ENCODE measurements at regions not wholly inside any gene's neighbourhood (a gene's known extent, or its start where the extent isn't known, plus 50 kb on each side); places are given as distances from the start of the nearest gene placed in this dataset.

DNA sequence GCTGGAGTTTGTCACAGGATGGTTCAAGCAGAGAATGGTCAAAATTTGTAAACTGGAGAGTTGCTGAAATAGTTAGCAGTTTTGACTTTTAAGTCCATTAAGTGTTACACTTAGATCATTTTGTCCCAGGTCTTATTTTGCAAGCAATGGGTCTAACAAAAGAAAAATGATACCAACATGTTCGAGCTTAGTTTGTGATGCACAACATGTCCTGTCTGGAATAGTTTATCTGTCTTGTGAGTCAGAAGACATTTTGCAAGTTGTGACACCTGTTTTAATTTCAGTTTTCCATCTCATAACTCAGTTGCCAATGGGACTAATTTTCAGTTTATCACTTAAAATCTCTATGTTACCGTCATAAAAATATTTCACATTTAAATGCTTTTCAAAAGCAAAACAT is 929.8 kb downstream of the CDH18 start:
- peaks cover 4% of the 10 kb centered on the region for H3K36me3 ChIP-seq

DNA sequence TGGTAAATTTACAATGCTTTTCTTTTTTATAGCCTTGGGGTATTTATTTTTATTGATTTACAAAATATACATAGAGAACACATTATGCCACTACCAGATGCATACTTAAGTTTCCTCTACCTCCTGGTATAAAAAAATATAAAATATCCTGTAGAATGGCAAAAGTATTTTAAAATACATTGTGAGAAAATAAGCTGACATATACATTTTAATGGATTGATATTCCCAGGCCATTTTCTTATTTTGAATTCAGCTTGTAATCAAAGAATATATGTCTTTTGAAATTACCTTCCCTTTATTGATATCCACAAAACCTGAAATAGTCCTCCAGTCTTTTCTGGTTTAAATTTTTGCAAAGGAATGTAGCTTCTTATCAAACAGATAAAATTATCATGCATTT is 923.9 kb downstream of the CDH18 start:
- Histone ChIP-seq H3K36me3 (peaks cover 4% of the 10 kb centered on the region), H3K27ac (no peak overlapping the region), H3K4me1 (no peaks in the 10 kb centered on the region), H3K4me3 (no peak overlapping the region), H3K27me3 (no peaks in the 10 kb centered on the region), H3K9me3 (no peaks in the 10 kb centered on the region)
- no peak for TF ChIP-seq POLR2A (IDR thresholded peaks at IDR 0.05)
- no peak for TF ChIP-seq POLR2AphosphoS5 (IDR thresholded peaks at IDR 0.05)
- TF ChIP-seq, protein P1, sequence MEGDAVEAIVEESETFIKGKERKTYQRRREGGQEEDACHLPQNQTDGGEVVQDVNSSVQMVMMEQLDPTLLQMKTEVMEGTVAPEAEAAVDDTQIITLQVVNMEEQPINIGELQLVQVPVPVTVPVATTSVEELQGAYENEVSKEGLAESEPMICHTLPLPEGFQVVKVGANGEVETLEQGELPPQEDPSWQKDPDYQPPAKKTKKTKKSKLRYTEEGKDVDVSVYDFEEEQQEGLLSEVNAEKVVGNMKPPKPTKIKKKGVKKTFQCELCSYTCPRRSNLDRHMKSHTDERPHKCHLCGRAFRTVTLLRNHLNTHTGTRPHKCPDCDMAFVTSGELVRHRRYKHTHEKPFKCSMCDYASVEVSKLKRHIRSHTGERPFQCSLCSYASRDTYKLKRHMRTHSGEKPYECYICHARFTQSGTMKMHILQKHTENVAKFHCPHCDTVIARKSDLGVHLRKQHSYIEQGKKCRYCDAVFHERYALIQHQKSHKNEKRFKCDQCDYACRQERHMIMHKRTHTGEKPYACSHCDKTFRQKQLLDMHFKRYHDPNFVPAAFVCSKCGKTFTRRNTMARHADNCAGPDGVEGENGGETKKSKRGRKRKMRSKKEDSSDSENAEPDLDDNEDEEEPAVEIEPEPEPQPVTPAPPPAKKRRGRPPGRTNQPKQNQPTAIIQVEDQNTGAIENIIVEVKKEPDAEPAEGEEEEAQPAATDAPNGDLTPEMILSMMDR (IDR thresholded peaks at IDR 0.05), result no peak
- intact Hi-C loops (cut with DNase I; ENCODE audit: low total_unique reads), result no loop called here
- DNase-seq (ENCODE audit: low spot score in 2 of 2), result no peak

More for the DNA sequence above, 929.8 kb downstream of the CDH18 start:
- Histone ChIP-seq H3K27ac (no peak overlapping the region), H3K27me3 (no peaks in the 10 kb centered on the region), H3K9me3 (no peaks in the 10 kb centered on the region), H3K4me3 (no peak overlapping the region), H3K4me1 (no peaks in the 10 kb centered on the region)
- TF ChIP-seq, protein P1 (IDR thresholded peaks at IDR 0.05), result no peak
- DNase-seq (ENCODE audit: low spot score in 2 of 2), result no peak
- intact Hi-C loops (cut with DNase I; ENCODE audit: low total_unique reads), result no loop called here

DNA sequence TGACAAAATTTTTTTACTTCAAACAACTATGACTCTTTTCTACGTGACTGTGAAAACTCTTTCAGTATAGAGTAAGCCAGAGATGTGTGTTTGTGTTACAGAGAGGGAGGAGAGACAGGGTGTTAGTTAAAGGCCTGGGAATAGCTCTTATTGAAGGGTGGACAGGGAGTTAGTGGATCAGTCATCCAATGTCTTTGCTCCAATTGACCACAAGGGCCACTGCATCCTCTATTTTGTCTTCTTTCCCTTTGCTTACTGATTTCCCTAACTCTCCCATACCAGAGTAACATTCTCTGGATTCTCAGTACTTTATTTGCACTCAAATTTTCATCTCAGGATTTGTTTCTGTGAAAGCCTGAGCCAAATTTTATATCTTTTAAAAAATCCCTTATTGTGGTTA is 920.3 kb downstream of the CDH18 start:
- Histone ChIP-seq H3K27me3 (no peaks in the 10 kb centered on the region), H3K36me3 (no peaks in the 10 kb centered on the region), H3K4me3 (no peak overlapping the region), H3K9me3 (no peaks in the 10 kb centered on the region), H3K27ac (no peak overlapping the region), H3K4me1 (no peaks in the 10 kb centered on the region)
- TF ChIP-seq, protein P1 (IDR thresholded peaks at IDR 0.05), result no peak
- TF ChIP-seq POLR2AphosphoS5 (IDR thresholded peaks at IDR 0.05) (no peak), POLR2A (IDR thresholded peaks at IDR 0.05) (no peak)
- DNase-seq (ENCODE audit: low spot score in 2 of 2), result no peak
- intact Hi-C loops (cut with DNase I; ENCODE audit: low total_unique reads), result no loop called here

DNA sequence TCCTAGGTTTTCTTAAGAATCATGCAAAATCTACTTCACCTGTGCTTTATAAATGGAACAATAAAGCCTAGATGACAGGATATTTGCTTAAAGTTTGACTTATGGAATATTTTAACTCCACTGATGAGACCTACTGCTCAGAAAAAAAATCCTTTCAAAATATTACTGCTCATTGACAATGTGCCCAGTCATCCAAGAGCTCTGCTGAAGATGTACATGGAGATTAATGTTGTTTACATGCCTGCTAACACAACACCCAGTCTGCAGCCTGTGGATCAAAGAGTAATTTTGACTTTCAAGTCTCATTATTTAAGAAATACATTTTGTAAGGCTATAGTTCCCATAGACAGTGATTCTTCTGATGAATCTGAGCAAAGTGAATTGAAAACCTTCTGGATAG is 889.6 kb downstream of the CDH18 start:
- H3K4me1 ChIP-seq, result no peaks in the 10 kb centered on the region
- intact Hi-C loops (cut with DNase I; ENCODE audit: low total_unique reads), result no loop called here
- no peaks in the 10 kb centered on the region for H3K9me3 ChIP-seq
- H3K36me3 ChIP-seq, result peaks cover 3% of the 10 kb centered on the region
- TF ChIP-seq POLR2AphosphoS5 (IDR thresholded peaks at IDR 0.05), result no peak
- no peak for TF ChIP-seq POLR2A (IDR thresholded peaks at IDR 0.05)
- TF ChIP-seq, protein P1 (IDR thresholded peaks at IDR 0.05), result no peak
- no peaks in the 10 kb centered on the region for H3K27me3 ChIP-seq
- DNase-seq (ENCODE audit: low spot score in 2 of 2), result no peak
- no peak overlapping the region for H3K27ac ChIP-seq
- no peak overlapping the region for H3K4me3 ChIP-seq

DNA sequence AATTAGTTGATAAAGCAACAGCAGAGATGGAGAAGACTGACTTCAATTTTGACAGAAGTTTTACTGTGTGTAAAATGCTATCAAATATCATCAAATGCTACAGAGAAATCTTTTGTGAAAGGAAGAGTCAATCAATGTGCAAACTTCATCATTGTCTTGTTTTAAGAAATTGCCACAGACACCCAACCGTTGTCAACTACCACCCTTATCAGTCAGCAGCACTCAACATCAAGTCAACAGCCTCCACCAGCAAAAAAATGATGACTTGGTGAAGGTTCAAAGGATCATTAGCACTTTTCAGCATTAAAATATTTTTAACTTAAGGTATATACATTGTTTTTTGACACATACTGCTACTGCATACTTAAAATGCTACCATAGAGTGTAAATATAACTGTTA is 888.8 kb downstream of the CDH18 start:
- peaks cover 3% of the 10 kb centered on the region for H3K36me3 ChIP-seq
- H3K27ac ChIP-seq, result no peak overlapping the region
- H3K4me1 ChIP-seq, result no peaks in the 10 kb centered on the region
- no peak for DNase-seq (ENCODE audit: low spot score in 2 of 2)
- no peaks in the 10 kb centered on the region for H3K27me3 ChIP-seq
- no peak overlapping the region for H3K4me3 ChIP-seq
- no peaks in the 10 kb centered on the region for H3K9me3 ChIP-seq
- no peak for TF ChIP-seq POLR2AphosphoS5 (IDR thresholded peaks at IDR 0.05)
- TF ChIP-seq, protein P1 (IDR thresholded peaks at IDR 0.05), result no peak
- no peak for TF ChIP-seq POLR2A (IDR thresholded peaks at IDR 0.05)
- intact Hi-C loops (cut with DNase I; ENCODE audit: low total_unique reads), result no loop called here

Measured in breast epithelium (tissue), 4 donors.